ENCODE measurements at regions not wholly inside any gene's neighbourhood (a gene's known extent, or its start where the extent isn't known, plus 50 kb on each side); places are given as distances from the start of the nearest gene placed in this dataset.

DNA sequence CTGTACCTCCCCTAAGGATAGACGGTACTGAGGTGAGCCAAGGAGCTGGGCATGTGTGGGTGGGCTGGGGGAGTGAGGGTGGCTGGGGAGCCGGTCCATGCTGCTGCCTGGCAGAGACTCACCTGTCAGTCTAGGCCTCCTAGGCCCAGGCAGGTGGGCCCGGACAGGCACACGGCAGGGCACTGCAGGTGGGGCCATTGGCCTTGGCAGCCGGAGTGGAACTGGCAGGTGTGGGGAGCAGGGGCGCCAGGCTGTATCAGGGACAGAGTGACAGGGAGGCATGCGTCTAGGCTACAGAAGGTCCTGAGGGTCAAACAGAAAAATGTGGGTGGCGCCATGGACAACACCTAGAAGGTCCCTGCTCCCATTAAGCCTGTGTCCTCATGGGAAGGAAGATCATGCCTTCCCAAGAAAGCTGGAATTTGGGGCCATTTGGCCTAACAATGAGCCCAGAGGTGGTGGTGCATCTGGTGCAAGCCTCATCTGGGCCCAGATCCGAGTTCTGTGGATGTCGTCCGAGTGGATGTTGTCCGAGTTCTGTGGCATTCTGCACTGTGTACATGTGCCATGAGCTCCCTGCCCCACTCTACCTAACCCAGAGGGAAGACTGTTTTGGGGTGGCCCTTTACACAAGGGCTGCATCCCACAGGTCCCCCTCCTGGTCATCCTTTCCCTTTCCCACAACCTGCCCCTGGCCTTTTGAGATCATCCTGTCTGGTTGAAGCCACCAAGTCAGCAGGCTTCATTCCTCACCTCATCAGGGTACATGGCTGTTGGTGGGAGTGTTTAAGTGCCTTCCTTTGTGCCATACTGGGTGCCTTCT lies 249.7 kb downstream of the GLI2 start:
- TF ChIP-seq, protein P1, sequence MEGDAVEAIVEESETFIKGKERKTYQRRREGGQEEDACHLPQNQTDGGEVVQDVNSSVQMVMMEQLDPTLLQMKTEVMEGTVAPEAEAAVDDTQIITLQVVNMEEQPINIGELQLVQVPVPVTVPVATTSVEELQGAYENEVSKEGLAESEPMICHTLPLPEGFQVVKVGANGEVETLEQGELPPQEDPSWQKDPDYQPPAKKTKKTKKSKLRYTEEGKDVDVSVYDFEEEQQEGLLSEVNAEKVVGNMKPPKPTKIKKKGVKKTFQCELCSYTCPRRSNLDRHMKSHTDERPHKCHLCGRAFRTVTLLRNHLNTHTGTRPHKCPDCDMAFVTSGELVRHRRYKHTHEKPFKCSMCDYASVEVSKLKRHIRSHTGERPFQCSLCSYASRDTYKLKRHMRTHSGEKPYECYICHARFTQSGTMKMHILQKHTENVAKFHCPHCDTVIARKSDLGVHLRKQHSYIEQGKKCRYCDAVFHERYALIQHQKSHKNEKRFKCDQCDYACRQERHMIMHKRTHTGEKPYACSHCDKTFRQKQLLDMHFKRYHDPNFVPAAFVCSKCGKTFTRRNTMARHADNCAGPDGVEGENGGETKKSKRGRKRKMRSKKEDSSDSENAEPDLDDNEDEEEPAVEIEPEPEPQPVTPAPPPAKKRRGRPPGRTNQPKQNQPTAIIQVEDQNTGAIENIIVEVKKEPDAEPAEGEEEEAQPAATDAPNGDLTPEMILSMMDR (conservative IDR thresholded peaks at IDR 0.05; ENCODE audit: low read depth, low read length): no peak
- TF ChIP-seq EZH2phosphoT487 (IDR thresholded peaks at IDR 0.05; ENCODE audit: borderline replicate concordance, low read length): no peak

All from PC-3 (cell line).